ENCODE measurements at regions not wholly inside any gene's neighbourhood (a gene's known extent, or its start where the extent isn't known, plus 50 kb on each side); places are given as distances from the start of the nearest gene placed in this dataset.

DNA sequence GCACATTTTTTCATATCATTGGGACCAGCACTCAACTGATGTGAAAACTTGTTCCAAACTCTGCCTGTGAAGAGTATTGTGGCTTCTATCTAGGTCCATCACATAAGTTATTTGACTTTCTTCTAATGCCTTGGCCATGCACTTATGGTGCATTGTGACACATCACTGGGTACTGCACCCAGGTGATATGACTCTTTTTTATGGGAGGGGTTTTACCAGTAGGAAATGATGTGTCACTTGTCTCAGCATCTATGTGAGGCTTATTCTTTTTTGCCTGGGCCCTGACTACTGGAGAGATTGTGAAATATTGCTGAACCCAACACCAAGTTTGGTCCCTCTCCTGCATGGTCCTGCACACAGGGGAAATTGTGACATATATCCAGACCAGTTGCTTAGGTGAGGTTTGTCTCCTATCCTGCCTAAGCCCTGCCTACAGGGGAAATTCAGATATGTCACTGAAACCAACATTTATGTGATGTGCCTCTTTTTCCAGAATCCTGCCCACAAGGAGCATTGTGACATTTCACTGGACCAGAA, 1001.9 kb upstream of the TSPY4 start:
- TF ChIP-seq EP300 (IDR thresholded peaks at IDR 0.05) (no peak), POLR2AphosphoS5 (IDR thresholded peaks at IDR 0.05) (no peak)
- TF ChIP-seq, protein P1, sequence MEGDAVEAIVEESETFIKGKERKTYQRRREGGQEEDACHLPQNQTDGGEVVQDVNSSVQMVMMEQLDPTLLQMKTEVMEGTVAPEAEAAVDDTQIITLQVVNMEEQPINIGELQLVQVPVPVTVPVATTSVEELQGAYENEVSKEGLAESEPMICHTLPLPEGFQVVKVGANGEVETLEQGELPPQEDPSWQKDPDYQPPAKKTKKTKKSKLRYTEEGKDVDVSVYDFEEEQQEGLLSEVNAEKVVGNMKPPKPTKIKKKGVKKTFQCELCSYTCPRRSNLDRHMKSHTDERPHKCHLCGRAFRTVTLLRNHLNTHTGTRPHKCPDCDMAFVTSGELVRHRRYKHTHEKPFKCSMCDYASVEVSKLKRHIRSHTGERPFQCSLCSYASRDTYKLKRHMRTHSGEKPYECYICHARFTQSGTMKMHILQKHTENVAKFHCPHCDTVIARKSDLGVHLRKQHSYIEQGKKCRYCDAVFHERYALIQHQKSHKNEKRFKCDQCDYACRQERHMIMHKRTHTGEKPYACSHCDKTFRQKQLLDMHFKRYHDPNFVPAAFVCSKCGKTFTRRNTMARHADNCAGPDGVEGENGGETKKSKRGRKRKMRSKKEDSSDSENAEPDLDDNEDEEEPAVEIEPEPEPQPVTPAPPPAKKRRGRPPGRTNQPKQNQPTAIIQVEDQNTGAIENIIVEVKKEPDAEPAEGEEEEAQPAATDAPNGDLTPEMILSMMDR (IDR thresholded peaks at IDR 0.05): no peak

All from sigmoid colon (tissue), 4 donors.